T-helper 1 cell (primary cell): ENCODE measurements at regions not wholly inside any gene's neighbourhood (a gene's known extent, or its start where the extent isn't known, plus 50 kb on each side); places are given as distances from the start of the nearest gene placed in this dataset.

Experiments used
- DNase-seq, 5 donors: peaks; one replicate each; pipeline ENCODE4 v3.0.0-alpha.2; 2012 to 2020

DNA sequence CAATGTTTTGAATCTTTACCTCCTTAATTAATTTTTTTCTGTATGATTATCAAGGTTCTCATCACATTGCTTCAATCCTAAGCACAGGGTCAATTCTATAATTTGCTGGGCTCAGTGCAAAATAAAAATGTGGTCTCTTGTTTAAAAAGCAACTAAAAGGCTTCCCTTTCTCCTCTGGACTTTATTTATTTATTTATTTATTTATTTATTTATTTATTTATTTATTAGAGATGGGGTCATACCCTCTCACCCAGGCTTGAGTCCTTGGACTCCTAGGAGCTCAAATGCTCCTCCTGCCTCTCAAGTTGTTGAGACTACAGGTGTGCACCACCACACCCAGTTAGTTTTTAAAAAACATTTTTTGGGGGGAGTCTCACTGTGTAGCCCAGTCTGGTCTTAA is 710.1 kb upstream of the REG3G start:
- no peak for DNase-seq

DNA sequence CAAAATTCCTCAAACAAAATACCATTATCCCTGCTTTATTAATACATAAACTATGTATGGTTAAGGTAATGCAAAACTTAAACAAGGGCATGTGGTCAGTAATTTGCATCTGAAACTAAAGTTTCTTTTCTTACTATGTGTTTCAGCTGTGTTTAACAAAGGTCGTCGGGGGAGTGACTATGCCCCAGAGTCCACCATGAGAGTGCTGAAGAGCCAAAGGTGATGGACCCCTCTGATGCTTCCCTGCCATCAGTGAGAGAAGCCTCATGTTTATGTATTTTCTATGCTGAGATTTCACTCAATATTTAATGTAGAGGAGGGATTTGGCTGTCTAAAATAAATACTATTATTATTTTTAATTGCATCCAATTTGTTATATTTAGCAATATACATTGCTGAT is 707.2 kb upstream of the REG3G start:
- no peak for DNase-seq

DNA sequence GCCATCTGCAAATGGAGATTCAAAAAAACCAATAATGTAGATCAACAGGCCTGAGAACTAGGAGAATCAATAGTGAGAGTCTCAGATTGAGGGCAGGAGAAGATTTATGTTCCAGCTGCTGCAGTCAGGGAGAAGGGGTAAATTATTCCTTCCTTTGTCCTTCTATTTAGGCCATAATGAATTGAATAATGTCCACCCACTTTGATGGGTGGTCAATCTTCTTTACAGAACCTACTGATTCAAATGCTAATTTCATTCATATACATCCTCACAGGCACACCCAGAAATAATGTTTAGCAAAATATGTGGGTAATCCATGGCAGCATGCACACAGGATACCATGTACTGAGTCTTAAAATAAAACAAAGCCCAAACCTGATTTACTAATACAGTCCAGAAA is 695.3 kb upstream of the REG3G start:
- no peak for DNase-seq

DNA sequence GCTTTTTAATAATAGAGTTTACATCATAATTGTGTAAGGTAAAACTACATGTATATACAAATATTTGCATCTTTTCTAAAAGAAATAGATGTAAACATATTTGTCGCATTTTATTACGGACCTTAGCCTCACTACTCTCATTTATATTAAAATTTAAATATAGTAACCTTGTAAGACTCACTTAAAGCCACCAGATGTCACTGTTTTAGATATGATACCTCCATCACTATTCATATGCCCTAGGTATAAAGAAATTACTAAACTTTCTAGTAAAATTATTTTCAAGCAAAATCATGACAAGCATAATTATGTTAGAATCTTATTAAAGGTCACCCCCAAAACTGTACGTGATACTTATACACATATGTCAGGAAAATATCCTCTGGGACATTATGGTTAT is 674.3 kb upstream of the REG3G start:
- DNase-seq: no peak

DNA sequence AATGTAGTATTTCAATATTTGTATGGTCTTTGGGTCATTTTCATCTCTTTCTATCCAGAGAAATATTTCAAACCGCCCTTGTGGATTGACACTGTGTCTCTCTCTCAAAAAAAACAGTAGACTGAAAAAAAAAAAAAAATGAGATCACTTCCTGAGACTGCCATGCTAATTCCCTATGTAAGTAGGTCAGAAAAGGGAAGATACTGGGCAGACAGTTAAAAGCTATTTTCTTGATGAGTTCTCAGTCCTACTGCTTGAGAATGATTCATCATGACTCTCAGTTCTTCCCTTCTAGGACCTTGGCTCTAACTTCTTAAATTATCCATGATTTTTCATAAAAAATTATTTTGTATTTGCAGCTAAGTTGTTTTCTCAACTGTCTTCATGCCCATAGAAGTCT is 672.3 kb upstream of the REG3G start:
- no peak for DNase-seq

DNA sequence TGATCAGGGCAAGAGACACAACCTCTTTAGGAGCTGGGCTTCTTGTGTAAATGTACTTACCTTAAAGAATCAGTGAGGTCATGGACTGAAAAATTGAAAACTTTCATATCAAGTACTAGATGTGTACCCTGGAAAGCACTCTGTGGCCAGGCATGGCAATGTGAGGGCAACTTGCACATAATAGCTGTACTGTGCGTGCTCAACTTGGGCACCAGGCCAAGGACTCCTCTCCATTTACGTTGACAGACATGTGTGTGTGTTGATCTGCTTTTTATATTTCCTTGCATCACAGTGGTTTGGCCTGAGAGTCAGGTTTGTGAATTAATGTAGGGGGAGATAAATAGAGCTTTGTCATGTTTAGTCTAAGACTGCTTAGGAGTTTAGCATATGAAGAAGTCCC is 669.5 kb upstream of the REG3G start:
- no peak for DNase-seq

DNA sequence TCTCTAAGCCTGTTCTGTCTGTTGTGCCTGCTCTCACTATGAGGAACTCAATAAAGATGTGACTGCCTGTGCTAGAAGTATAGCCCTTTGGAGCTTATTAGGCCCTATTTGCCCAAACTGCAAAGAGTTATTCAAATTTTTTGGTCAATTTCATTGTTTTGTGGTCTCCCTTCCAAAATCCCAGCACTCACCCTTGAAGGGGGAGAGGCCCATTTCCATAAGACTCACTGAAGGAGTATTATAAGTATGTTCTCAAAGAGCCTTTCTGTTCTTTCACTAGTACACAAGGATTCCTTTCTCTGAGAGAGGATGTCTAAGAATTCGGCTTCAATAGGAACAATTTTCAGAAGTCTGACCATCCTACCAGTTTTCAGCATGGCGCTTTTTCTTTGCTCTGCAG is 641.9 kb upstream of the REG3G start:
- DNase-seq: no peak

DNA sequence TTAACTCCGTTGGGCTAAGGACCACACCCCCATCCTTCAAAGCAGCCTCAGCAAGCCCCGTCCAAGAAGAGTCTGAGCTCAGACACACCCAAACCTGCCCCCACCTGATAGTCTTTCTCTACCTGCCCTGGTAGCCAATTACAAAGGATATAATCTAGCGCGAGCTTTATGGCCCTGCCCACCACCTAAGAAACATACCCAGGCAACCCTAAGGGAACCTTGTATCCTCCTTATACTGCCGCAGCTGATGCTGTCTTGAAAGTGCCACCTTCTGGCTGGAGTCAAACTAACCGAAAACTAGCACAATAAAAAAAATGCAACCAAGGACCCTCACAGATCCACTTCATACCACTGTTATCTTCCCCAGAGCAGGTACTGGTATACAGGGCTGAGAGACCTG is 628.3 kb upstream of the REG3G start:
- no peak for DNase-seq

DNA sequence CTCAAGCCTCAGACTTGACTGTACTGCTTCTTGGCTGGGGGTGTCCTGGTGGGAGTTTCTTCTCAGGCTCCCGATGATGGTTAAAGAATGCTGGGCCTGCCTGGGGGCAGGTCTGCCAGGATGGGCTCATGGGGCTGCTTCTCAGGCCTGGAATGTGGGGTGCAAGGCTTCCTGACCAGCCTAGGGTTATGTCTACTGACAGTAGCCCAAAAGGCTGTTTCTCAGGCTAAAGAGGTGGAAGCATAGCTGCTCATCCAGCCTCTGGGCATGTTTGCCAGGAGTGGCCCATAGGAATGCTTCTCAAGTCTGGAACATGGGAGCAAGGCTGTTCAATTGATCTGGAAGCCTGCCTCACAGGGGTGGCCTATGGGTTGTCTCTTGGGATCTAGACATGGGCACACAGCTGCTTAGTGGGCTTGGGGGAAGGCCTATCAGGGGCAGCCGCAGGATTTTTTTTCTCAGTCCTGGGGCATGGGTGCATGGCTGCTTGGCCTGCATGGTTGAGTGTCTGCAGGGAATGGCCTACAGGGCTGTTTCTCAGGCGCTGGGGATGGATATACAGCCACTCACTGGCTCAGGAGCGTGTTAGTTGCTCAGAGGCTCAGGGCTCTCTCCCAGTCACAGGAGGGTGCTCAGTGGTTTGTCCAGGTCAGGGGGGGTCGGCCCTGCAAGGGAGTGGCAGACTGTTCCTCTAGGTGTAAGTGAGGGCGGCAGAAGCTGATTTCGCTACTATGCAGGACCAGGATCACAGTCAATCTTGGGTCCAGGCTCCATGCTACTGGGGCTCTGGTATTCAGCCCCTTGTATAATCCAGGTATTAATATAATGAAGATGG is 617.3 kb upstream of the REG3G start:
- DNase-seq: no peak

DNA sequence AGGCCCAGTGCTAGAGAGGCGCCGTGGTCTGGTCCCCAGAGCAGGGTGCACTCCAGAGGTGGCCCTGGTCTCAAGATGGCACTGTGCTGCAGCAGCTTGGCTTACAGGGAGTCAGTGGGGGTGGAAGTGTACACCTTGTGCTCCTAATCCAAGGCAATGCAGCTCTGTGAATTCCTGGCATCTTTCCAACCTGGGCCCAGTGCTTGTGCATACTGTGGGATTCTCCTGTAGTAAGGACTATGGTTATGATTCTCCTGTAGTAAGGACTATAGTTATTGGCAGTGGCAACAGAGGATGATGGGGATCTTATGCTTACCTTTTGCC is 616.7 kb upstream of the REG3G start:
- no peak for DNase-seq

DNA sequence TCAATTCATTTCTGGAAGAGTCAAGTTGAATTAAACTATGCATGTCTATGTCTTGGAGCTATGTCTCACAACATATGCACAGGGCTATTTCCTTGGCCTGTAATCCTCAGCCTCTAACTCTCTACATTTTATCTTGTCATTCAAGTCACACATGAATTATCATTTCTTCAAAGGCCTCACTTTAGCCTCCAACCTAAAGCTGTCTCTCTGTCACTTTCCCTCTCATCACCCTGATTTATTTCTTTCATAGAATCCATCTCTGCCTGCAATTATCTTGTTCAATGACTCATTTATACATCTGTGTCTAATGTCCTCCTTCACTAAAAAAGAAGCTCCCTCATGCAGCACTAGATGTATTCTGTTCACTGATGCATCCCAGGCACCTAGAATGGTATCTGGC is 614.2 kb upstream of the REG3G start:
- DNase-seq: no peak

DNA sequence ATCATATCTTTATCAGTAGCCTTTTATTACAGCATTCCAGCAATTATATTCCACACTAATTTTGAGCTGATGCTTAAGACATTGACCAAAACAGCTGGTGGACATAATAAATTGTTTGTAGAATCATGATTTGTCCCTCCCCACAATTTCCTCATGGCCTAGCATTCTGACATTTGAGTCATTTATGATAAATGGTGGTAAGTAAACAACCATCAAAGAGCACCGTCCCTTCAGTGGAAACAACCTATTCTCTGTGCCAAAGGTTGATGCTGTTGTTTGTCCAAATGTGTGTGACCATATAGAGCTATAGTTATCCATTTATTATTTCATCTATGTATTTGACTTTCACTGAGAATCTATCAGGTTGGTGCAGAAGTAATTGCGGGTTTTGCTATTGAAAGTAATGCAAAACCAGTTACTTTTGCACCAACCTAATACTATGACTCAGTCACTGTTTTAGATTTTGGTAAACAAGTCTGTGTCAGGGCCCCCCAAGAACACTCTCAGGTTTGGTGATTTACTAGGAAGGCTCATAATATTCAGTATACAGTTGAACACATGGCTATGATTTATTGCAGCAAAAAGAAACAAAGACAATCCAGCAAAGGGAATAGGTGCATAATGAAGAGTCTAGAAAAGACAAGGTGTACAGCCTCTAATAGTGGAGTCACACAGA is 608.7 kb upstream of the REG3G start:
- no peak for DNase-seq

DNA sequence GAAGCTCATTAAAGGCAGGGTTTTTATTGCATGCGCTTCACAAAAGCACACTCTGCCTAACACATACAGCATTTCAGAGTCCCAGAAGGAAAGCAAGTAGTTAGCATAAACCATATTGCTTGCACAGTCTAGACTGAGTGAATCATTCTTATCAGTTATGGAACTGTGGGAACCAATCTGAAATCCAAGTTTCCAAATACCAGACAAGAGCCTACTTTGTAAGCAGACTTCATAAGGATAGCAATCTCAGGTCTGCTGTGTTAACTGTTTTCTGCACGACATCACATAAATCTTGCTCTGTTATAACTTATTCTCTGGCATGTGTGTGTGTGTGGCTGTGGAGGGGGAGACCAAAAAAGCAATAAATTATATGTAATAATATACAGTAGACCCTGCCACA is 608.1 kb upstream of the REG3G start:
- no peak for DNase-seq

DNA sequence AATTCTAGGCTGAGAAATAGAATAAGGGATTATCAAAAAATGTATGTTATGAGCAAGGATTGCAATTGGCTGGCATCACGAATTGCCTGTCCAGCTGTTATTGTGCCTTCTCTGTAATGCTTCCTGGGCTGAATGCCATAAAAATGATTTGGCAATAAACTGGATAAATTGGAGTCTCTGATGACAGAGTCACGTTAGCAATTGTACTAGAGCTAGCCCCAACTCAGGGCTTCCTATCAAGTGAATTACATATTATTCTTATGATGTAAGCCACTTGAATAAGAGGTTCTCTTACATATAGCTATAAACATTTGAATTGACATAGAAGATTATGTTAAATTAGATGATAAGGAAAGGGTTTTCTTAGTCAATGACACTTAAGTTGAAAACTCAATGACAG is 607.5 kb upstream of the REG3G start:
- no peak for DNase-seq

DNA sequence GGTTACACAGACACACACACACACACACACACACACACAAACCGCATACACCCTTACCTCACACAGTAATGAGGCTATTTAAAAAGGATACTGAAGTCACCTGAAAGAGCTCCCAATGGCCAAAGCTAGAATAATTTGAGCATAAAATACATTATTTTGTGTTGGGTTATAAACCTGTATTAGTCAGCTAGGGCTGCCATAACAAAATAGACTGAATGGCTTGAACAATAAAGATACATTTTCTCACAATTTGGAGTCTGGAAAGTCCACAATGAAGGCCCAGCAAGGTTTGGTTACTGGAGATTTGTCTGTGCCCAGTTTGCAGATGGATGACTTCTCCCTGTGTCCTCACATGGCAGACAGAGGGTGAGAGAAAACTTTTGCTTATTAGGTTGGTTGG is 605.4 kb upstream of the REG3G start:
- DNase-seq: no peak

DNA sequence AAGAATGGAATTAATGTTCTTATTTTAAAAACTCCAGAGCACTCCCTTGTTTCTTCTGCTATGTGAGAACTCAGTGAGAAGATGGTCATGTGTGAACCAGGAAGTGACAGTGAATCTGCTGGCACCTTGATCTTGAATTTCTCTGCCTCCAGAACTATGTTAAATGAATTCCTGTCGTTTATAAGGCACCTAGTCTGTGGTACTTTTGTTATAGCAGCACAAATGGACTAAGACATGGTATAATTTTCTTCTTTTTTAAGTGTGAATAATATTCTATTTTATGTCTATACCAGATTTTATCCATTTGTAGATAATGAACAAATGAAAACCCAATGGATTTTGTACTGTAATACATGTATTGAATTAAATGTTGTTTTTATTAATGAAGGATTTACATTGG is 601.9 kb upstream of the REG3G start:
- no peak for DNase-seq

DNA sequence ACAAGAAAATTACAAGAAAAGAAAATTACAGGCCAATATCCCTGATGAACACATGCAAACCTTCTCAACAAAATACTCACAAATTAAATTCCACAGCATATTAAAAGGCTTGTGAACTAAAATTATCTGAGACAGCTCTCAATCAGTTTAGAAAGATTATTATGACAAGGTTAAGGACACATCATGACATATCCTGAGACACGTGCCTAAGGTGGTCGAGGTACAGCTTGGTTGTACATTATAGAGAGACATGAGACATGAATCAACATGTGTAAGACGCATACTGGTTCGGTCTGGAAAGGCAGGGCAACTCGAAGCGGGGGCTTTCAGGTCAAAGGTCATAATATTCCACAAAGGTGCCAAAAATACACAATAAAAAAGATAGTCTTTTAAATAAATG is 598.3 kb upstream of the REG3G start:
- no peak for DNase-seq

DNA sequence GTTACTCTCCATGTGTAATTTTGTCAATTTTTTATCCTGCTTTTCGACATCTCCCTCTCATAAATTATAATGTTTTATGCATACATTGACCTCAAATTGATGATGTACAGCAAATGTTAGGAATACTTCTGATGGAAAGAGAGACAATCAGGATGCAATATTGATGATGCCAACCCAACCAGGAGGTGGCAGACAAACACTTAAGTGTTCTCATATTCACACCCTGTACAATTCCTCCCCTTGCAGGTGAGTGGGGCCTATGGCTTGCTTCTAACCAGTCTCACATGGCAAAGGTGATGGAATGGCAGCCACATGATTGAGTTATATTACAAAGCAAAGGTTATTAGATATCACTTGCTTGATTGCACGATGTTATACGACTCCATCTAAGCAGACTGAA is 594.3 kb upstream of the REG3G start:
- no peak for DNase-seq

DNA sequence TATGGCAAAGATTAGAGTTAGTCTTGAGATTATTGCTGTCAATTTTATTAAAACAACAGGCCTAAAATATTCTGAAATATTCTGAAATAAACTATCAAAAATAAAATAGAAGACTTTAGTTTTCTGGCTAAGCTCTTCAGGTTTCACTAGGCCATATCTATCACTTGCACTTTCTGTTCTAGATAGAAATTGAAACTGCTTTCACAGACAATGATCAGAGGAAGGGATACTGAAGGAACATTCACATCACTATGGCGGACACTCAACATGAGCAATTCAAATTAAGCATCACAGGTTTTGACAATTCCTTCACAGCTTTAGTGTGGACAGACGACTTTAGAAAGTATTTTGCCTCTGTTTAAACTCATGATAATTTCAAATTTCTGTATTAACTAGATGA is 586.4 kb upstream of the REG3G start:
- no peak for DNase-seq

DNA sequence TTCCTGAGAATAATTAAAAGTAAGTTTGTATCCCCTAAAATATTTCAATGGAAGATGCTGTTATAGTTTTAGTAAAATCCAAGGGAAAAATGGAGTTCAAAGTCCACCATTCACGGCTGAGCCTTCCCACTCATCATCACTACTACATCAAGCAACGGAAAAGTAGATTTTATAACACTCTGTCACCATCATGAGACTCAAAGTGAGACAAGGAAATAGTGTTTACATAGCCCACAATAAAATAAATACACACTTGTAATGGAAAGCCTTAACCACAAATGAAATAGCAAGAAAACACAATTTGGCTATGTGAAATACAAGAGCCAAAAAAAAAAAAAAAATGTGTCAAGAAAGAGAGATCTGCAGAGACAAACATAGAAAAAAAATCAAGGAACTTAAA is 569.9 kb upstream of the REG3G start:
- DNase-seq: no peak

DNA sequence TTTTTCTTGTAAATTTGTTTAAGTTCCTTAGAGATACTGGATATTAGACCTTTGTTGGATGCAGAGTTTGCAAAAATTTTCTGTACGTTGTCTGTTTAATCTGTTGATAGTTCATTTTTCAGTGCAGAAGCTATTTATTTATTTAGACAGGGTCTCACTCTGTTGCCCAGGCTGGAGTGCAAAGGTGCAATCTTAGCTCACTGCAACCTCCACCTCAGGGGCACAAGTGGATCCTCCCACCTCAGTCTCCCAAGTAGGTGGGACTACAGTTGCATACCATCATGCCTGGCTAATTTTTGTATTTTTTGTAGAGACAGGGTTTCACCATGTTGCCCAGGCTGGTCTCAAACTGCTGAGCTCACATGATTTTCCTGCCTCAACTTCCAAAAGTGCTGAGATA is 568.2 kb upstream of the REG3G start:
- DNase-seq: no peak

DNA sequence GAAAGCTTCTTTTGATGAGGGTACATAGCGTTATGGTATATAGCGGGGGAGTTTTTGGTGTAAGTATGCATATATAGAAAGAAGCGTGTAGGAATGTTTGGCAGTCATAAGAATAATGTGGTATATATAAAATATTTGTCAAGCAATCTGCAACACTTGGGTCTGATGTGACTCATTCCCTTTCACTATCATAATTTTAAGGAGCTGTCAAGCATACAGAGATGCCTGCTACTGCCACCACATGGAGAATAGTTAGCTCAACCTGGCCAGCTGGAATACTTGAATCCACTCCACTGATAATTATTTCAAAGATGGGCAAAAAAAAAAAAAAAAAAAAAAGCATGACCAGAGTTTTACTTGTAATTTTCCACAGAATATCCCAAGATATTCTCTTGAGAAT is 559.8 kb upstream of the REG3G start:
- DNase-seq: no peak

DNA sequence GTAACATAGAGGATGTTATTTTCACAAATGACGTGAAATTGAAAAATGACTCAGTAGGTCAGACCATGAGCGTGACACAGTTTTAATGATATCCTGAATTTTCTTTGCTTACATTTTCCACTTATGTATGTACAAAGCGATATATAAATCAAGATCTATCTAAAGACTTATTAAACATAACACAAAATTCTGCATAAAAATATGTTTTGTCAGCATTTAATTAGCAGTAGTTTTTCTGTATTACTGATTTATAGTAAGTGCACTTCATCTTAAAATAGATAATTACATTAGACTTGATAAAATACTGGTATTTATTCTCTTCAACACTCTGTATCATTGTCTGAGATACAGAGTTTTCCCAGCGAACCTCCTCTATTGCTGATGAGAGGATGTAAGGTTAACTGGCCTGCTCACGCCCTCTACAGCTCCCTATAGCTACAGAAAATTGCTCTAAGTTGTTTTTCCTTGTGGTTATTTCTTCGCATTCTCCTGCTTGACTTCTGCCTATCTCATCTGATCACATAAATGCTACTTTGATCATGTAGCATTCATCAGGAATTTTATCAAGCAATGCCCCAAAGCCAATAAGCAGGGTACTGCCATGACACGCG is 548.8 kb upstream of the REG3G start:
- no peak for DNase-seq

DNA sequence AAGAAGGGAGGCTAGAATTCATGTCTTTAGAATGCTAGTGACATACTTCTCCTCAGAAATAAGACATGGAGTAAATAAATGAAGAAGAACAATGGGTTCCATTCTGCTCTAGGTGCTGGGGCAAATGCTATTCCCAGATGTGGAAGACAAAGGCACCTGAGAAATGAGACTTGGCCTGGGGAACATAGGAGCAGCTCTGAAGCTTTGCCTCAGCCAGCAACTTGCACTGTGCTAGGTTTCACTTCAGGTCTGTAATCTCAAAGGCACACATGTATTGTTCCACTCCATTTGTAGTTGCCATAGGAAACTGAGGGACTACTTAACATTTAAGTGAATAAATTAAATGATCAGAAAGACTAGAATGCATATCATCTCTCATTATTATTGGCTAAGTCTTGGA is 538.9 kb upstream of the REG3G start:
- DNase-seq: no peak

DNA sequence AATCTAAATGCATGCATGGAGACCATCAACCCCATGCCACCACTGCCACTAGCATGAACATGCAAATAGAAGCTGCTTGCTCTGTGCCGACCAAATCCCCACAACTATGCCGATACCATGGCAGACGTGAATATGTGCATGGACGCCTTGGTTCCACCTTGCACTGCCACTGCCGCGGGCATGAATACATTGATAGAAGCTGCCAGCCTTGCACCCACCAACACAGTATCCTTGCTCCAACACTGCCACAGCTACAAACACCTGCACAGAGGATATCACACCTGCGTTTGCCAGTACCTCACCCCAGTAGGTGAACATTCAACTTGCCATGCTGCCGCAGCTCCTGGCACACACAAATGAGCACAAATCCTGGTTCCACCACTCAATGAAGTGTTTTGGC is 527.4 kb upstream of the REG3G start:
- no peak for DNase-seq
